ENCODE measurements at regions not wholly inside any gene's neighbourhood (a gene's known extent, or its start where the extent isn't known, plus 50 kb on each side); places are given as distances from the start of the nearest gene placed in this dataset.
"Not testable (repeated sequence)": the region's sequence is repeated elsewhere in the genome, so short reads cannot be mapped to it uniquely, and the experiment has no call there.

- FAIRE-seq = no peak
Observed at GRCh38 chr1:227415115-227415790, 97.0 kb upstream of the CDC42BPA start.

GRCh38 chr1:227411066-227411465, 92.8 kb upstream of the CDC42BPA start:
- FAIRE-seq = no peak

- FAIRE-seq = not testable (repeated sequence)
Observed at GRCh38 chr1:227406332-227406731, 88.0 kb upstream of the CDC42BPA start.

GRCh38 chr1:227403535-227403934, 85.2 kb upstream of the CDC42BPA start:
- no peak for FAIRE-seq

GRCh38 chr1:227401562-227402342, 83.5 kb upstream of the CDC42BPA start:
- FAIRE-seq = no peak

- no peak for FAIRE-seq
Observed at GRCh38 chr1:227399152-227399730, 80.9 kb upstream of the CDC42BPA start.

- no peak for FAIRE-seq
Observed at GRCh38 chr1:227397354-227397978, 79.2 kb upstream of the CDC42BPA start.

- FAIRE-seq = no peak
Observed at GRCh38 chr1:227396539-227397353, 78.5 kb upstream of the CDC42BPA start.

- no peak for FAIRE-seq
Observed at GRCh38 chr1:227395426-227396028, 77.2 kb upstream of the CDC42BPA start.

- FAIRE-seq = no peak
Observed at GRCh38 chr1:227392984-227393764, 74.9 kb upstream of the CDC42BPA start.

- FAIRE-seq = no peak
Observed at GRCh38 chr1:227391879-227392278, 73.6 kb upstream of the CDC42BPA start.

GRCh38 chr1:227391211-227391610, 72.9 kb upstream of the CDC42BPA start:
- no peak for FAIRE-seq

- no peak for FAIRE-seq
Observed at GRCh38 chr1:227390525-227390924, 72.2 kb upstream of the CDC42BPA start.

GRCh38 chr1:227388214-227389168, 70.2 kb upstream of the CDC42BPA start:
- peak; percentile 22 for FAIRE-seq

- no peak for FAIRE-seq
Observed at GRCh38 chr1:227379555-227379892, 61.2 kb upstream of the CDC42BPA start.

- FAIRE-seq = no peak
Observed at GRCh38 chr1:227378871-227379554, 60.7 kb upstream of the CDC42BPA start.

- FAIRE-seq = no peak
Observed at GRCh38 chr1:227378181-227378580, 59.9 kb upstream of the CDC42BPA start.

GRCh38 chr1:227374846-227375245, 56.6 kb upstream of the CDC42BPA start:
- FAIRE-seq = no peak

GRCh38 chr1:227372726-227373130, 54.4 kb upstream of the CDC42BPA start:
- no peak for FAIRE-seq

Data from TTC549 (cell line).